Upper lobe of left lung (tissue), 6 donors: ENCODE measurements at regions not wholly inside any gene's neighbourhood (a gene's known extent, or its start where the extent isn't known, plus 50 kb on each side); places are given as distances from the start of the nearest gene placed in this dataset.

Experiments used
- ATAC-seq, 2 donors: fragments of 200-7000 bp; cut with Tn5 transposase; one replicate each; pipeline ENCODE4 v1.9.1; 2022; ENCODE audit warnings: mild to moderate bottlenecking in 2 of 2, moderate library complexity in 2 of 2; ENCODE audit not compliant: low FRiP score in 2 of 2
- DNase-seq, 2 donors: peaks; one replicate each; pipeline ENCODE4 v3.0.0-alpha.2; 2019 to 2020
- H3K27ac ChIP-seq, 4 donors: fragments of 200-600 bp; sonication (generic); one replicate each; pipeline ENCODE4 v1.5.1; 2016 to 2019
- H3K27me3 ChIP-seq, 4 donors: fragments of 200-600 bp; sonication (generic); one replicate each; pipeline ENCODE4 v1.5.1; 2017 to 2019
- H3K36me3 ChIP-seq, 4 donors: fragments of 200-600 bp; sonication (generic); one replicate each; pipeline ENCODE4 v1.5.1; 2016 to 2019
- H3K4me1 ChIP-seq, 4 donors: fragments of 200-600 bp; sonication (generic); one replicate each; pipeline ENCODE4 v1.5.1; 2018 to 2019
- H3K4me3 ChIP-seq, 4 donors: fragments of 200-600 bp; sonication (generic); one replicate each; pipeline ENCODE4 v1.5.1; 2017 to 2019; ENCODE audit warnings: mild to moderate bottlenecking in 2 of 4, moderate library complexity in 1 of 4
- H3K9me3 ChIP-seq, 4 donors: fragments of 200-600 bp; sonication (generic); one replicate each; pipeline ENCODE4 v1.5.1; 2018 to 2019
- EP300 ChIP-seq, 4 donors: sonication (generic); formaldehyde crosslinking; IDR thresholded peaks; one replicate each; pipeline ENCODE4 v1.5.1; 2017; ENCODE audit warnings: antibody characterized with exemption in 4 of 4, control low read depth in 2 of 4
- POLR2A ChIP-seq, 4 donors: fragments of 450-650 bp; IDR thresholded peaks; one replicate each; pipeline ENCODE4 v1.5.1; 2016 to 2017; ENCODE audit warnings: antibody characterized with exemption in 4 of 4, mild to moderate bottlenecking in 2 of 4
- POLR2AphosphoS5 ChIP-seq, 2 donors: sonication (generic); formaldehyde crosslinking; IDR thresholded peaks; one replicate each; pipeline ENCODE4 v1.5.1; 2017; ENCODE audit warnings: antibody characterized with exemption in 2 of 2
- WGBS, 2 donors: methylation state at CpG; one replicate each; pipeline ENCODE4 v1.1.5; 2017 to 2018; 5-methylcytosine and 5-hydroxymethylcytosine counted together
- TF ChIP-seq, protein P1 (sequence below), 6 experiments: fragments of 450-650 bp in 4 of 6; fragments of 200-600 bp in 2 of 6; sonication (generic) in 2 of 6; IDR thresholded peaks; one replicate each; pipeline ENCODE4 v1.5.1; 2016 to 2019; ENCODE audit warnings: antibody characterized with exemption in 6 of 6
- donor health status: DM: no; HTN: no; CAD: no; lungs with moderate emphysema.
- donor health status: DM: no; HTN: yes; CAD: no; lungs with severe emphysema.

DNA sequence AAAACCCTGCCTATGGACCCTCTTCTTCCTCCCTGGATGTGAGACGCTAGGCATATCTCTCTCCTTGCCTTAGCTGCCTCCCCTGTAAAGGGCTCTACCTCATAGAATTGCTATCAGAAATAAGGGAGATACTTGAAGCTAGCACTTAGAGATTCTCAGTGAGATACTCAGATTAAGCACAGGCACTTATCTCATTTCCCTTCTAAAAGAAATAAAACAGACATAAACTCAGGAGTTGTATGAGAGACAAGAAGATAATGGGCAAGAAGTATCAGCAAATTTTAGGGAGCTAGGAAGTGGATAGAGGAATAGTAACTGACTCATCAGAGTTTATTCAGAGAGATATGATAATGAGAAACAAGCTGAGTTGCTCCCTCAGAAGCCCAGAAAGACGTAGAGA is 131.0 kb downstream of the SP3 start:
- Histone ChIP-seq H3K4me3 (no peak overlapping the region), H3K27ac (no peak overlapping the region), H3K27me3 (no peaks in the 10 kb centered on the region), H3K9me3 (no peaks in the 10 kb centered on the region), H3K36me3 (no peaks in the 10 kb centered on the region), H3K4me1 (peaks cover 11 to 24% (median 12%) of the 10 kb centered on the region in 4 donors)
- TF ChIP-seq, protein P1, sequence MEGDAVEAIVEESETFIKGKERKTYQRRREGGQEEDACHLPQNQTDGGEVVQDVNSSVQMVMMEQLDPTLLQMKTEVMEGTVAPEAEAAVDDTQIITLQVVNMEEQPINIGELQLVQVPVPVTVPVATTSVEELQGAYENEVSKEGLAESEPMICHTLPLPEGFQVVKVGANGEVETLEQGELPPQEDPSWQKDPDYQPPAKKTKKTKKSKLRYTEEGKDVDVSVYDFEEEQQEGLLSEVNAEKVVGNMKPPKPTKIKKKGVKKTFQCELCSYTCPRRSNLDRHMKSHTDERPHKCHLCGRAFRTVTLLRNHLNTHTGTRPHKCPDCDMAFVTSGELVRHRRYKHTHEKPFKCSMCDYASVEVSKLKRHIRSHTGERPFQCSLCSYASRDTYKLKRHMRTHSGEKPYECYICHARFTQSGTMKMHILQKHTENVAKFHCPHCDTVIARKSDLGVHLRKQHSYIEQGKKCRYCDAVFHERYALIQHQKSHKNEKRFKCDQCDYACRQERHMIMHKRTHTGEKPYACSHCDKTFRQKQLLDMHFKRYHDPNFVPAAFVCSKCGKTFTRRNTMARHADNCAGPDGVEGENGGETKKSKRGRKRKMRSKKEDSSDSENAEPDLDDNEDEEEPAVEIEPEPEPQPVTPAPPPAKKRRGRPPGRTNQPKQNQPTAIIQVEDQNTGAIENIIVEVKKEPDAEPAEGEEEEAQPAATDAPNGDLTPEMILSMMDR (IDR thresholded peaks at IDR 0.05) = no peak
- TF ChIP-seq POLR2A (IDR thresholded peaks at IDR 0.05) = no peak
- no peak for TF ChIP-seq POLR2AphosphoS5 (IDR thresholded peaks at IDR 0.05)
- TF ChIP-seq EP300 (IDR thresholded peaks at IDR 0.05) = no peak
- ATAC-seq (no peak), DNase-seq (no peak)
- whole genome bisulfite sequencing, 2 donors = 88% methylated on average over 2 of the region's 2 CpGs

DNA sequence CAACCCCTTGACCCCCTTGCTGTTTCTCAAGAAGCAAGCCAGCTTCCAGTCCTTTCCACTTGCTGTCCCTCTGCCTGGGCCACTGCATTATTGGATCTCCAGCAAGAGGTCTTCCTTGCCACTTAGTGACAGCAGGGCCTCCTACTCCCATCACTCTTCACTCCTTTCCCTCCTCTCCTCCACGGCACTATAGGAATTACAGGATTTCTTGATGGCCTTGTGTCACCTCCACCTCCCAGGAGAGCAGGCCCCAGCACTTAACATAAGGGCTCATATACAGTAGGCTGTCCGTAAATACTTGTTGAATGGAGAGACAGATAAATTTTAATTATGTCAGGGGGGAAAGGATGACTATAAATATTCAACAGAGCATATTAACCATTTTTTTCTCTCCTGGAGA is 129.4 kb downstream of the SP3 start:
- ATAC-seq (no peak), DNase-seq (no peak)
- no peaks in the 10 kb centered on the region for H3K36me3 ChIP-seq
- peaks cover 4 to 11% (median 8%) of the 10 kb centered on the region in 4 donors for H3K4me1 ChIP-seq
- no peaks in the 10 kb centered on the region for H3K27me3 ChIP-seq
- no peak for TF ChIP-seq POLR2A (IDR thresholded peaks at IDR 0.05)
- no peak for TF ChIP-seq POLR2AphosphoS5 (IDR thresholded peaks at IDR 0.05)
- TF ChIP-seq, protein P1 (IDR thresholded peaks at IDR 0.05) = no peak
- TF ChIP-seq EP300 (IDR thresholded peaks at IDR 0.05) = no peak
- H3K9me3 ChIP-seq = no peaks in the 10 kb centered on the region
- H3K4me3 ChIP-seq = no peak overlapping the region
- H3K27ac ChIP-seq = no peak overlapping the region
- 71 to 81% methylated on average over 2 of the region's 2 CpGs for WGBS, 2 donors

DNA sequence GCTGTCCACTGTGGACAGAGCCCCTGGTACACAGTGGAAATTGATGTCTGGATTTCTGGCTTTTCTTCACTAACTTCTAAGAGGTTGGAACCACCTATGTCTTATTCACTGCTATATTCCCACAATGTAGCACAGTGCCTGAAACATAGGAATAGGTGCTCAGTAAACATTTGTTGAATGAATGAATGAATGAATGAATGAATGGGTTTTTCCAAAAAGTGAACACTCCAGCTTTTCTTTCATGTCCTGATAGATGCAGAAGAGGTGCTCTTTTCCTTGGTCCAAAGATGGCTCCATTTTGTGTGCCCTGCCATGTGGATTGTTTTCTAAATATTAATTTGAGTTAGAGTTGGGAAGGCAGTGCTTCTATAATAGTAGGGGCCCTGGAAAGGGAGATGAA is 124.1 kb downstream of the SP3 start:
- Histone ChIP-seq H3K4me1 (no peaks in the 10 kb centered on the region), H3K36me3 (no peaks in the 10 kb centered on the region), H3K4me3 (no peak overlapping the region), H3K27ac (no peak overlapping the region), H3K27me3 (no peaks in the 10 kb centered on the region), H3K9me3 (no peaks in the 10 kb centered on the region)
- ATAC-seq (no peak), DNase-seq (no peak)
- no peak for TF ChIP-seq EP300 (IDR thresholded peaks at IDR 0.05)

DNA sequence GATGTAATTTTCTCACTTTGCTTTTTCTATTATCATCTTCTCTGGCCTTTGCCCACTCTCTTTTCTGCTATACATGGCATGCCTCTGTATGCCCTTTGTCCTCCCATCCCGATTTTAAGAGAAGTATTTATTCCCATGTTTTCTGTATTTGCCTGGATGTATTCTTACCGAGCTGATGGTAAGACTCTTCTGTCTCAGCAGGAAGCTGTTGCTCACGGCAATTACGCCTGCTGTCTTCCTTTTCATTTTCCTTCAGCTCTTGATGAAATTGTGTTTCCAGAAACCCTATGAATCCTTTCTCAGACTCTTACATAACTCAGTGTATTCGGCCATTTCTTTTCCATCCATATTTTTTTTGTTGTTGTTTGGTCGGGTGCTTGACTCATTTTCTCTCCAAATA is 121.6 kb downstream of the SP3 start:
- Histone ChIP-seq H3K9me3 (no peaks in the 10 kb centered on the region), H3K27ac (no peak overlapping the region), H3K27me3 (no peaks in the 10 kb centered on the region), H3K36me3 (no peaks in the 10 kb centered on the region), H3K4me1 (no peaks in the 10 kb centered on the region), H3K4me3 (no peak overlapping the region)
- WGBS, 2 donors = 59 to 64% methylated on average over 6 of the region's 6 CpGs
- TF ChIP-seq, protein P1 (IDR thresholded peaks at IDR 0.05) = no peak
- TF ChIP-seq EP300 (IDR thresholded peaks at IDR 0.05) = no peak
- no peak for DNase-seq
- ATAC-seq = no peak

DNA sequence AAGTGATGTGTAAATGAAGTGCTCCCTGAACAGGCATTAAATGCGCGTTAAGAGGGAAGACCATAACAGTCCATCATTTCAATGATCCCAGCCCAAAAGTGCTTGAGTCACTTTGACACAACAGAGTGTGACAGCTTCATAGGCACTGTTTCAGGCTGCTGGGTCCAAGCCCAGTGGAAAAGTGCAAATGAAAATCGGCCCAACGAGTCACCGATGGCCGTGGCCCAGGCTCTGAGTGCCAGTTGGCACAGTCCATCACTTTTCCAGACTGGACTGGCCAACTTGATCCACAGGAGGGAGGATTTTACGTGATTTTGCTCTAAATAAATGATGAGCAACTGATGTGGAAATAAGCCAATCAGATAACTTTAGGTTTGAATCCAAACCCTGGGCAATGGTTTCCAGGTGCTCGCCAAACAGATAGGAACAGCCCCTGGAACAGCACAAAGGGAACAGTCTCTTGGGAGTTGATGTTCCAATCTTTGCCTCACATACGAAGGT is 114.0 kb downstream of the SP3 start:
- Histone ChIP-seq H3K9me3 (no peaks in the 10 kb centered on the region), H3K4me1 (no peaks in the 10 kb centered on the region), H3K27me3 (no peaks in the 10 kb centered on the region), H3K36me3 (no peaks in the 10 kb centered on the region), H3K4me3 (no peak overlapping the region), H3K27ac (no peak overlapping the region)
- WGBS, 2 donors = 76 to 78% methylated on average over 9 of the region's 9 CpGs
- peak in 1 of 2 donors; percentile 84 for ATAC-seq
- TF ChIP-seq, protein P1 (IDR thresholded peaks at IDR 0.05) = no peak
- TF ChIP-seq EP300 (IDR thresholded peaks at IDR 0.05) (no peak), POLR2A (IDR thresholded peaks at IDR 0.05) (no peak), POLR2AphosphoS5 (IDR thresholded peaks at IDR 0.05) (no peak)
- peak in 1 of 2 donors; percentile 52 for DNase-seq
